SK-N-SH (cell line): ENCODE measurements at regions not wholly inside any gene's neighbourhood (a gene's known extent, or its start where the extent isn't known, plus 50 kb on each side); places are given as distances from the start of the nearest gene placed in this dataset.

Experiments
- CTCF ChIA-PET: fragments of 300-600, 350-600 bp; formaldehyde crosslinking; extraction: SDS; loops from one replicate; lab custom pipeline; 2021; lab: Yijun Ruan, JAX
- POLR2A ChIA-PET: fragments of 350-600 bp; sonication (Branson Sonifier 250); formaldehyde crosslinking; extraction: SDS; loops from one replicate; lab custom pipeline; 2020; ENCODE audit warnings: antibody characterized with exemption, inconsistent platforms; lab: Yijun Ruan, JAX
- DNase-seq: peaks from one replicate; pipeline ENCODE4 v3.0.0; 2012
- H2AFZ ChIP-seq: fragments of 200-600 bp; sonication (generic); 2 replicates; pipeline ENCODE4 v1.8.1; 2016; ENCODE audit warnings: antibody characterized with exemption, mild to moderate bottlenecking, low read depth
- H3F3A ChIP-seq: fragments of 200-600 bp; sonication (generic); replicated peaks from 2 replicates; pipeline ENCODE3; 2016; ENCODE audit warnings: antibody characterized with exemption, mild to moderate bottlenecking; ENCODE audit not compliant: insufficient read depth
- H3K27ac ChIP-seq, 2 experiments: fragments of 200-500 bp in 1 of 2; fragments of 200-600 bp in 1 of 2; sonication (Bioruptor generic) in 1 of 2; sonication (generic), shearing (Covaris generic) in 1 of 2; 2 replicates each; pipeline versions ENCODE4 v1.5.1 to v1.6.1; 2014 to 2016; ENCODE audit warnings: low read depth in 2 of 2, inconsistent platforms in 1 of 2, low read length in 1 of 2, mild to moderate bottlenecking in 1 of 2, mixed read lengths in 1 of 2
- H3K27me3 ChIP-seq: fragments of 200-600 bp; sonication (generic), shearing (Covaris generic); 2 replicates; pipeline ENCODE4 v1.6.1; 2016; ENCODE audit warnings: mixed run types; ENCODE audit not compliant: insufficient read depth
- H3K36me3 ChIP-seq, 2 experiments: fragments of 200-500 bp in 1 of 2; fragments of 200-600 bp in 1 of 2; sonication (Bioruptor generic) in 1 of 2; sonication (generic) in 1 of 2; replicated peaks in 1 of 2; 2 replicates each; pipeline versions ENCODE3 to v1.5.1; 2014 to 2016; ENCODE audit warnings: low read length in 1 of 2, mild to moderate bottlenecking in 1 of 2; ENCODE audit not compliant: insufficient read depth in 2 of 2, control insufficient read depth in 1 of 2
- H3K4me1 ChIP-seq, 2 experiments: fragments of 200-500 bp in 1 of 2; fragments of 200-600 bp in 1 of 2; sonication (Bioruptor generic) in 1 of 2; sonication (generic), shearing (Covaris generic) in 1 of 2; 2 replicates each; pipeline versions ENCODE4 v1.5.1 to v1.6.1; 2014 to 2016; ENCODE audit warnings: low read depth in 1 of 2, low read length in 1 of 2, mixed run types in 1 of 2; ENCODE audit not compliant: insufficient read depth in 2 of 2, control insufficient read depth in 1 of 2
- H3K4me2 ChIP-seq: fragments of 200-600 bp; sonication (generic), shearing (Covaris generic); 2 replicates; pipeline ENCODE4 v1.6.1; 2017; ENCODE audit warnings: mixed run types
- H3K4me3 ChIP-seq, 2 experiments: fragments of 200-500 bp in 1 of 2; fragments of 200-600 bp in 1 of 2; sonication (Bioruptor generic) in 1 of 2; sonication (generic), shearing (Covaris generic) in 1 of 2; 2 replicates each; pipeline versions ENCODE4 v1.5.1 to v1.8.1; 2014 to 2016; ENCODE audit warnings: low read depth in 2 of 2, inconsistent platforms in 1 of 2, low read length in 1 of 2, mild to moderate bottlenecking in 1 of 2, mixed read lengths in 1 of 2, moderate library complexity in 1 of 2
- H3K79me2 ChIP-seq: fragments of 200-600 bp; sonication (generic); 2 replicates; pipeline ENCODE4 v1.8.1; 2017; ENCODE audit warnings: mild to moderate bottlenecking; ENCODE audit not compliant: insufficient read depth
- H3K9ac ChIP-seq: fragments of 200-600 bp; sonication (generic); 2 replicates; pipeline ENCODE4 v1.6.1; 2017; ENCODE audit warnings: mixed run types
- H3K9me2 ChIP-seq: fragments of 200-600 bp; sonication (generic); 2 replicates; pipeline ENCODE4 v1.6.1; 2017; ENCODE audit warnings: mixed run types
- H3K9me3 ChIP-seq: fragments of 200-600 bp; sonication (generic); 2 replicates; pipeline ENCODE4 v1.6.1; 2017; ENCODE audit warnings: mixed run types, mild to moderate bottlenecking, moderate library complexity
- H4K20me1 ChIP-seq: fragments of 200-600 bp; sonication (generic); 2 replicates; pipeline ENCODE4 v1.6.1; 2017; ENCODE audit warnings: mild to moderate bottlenecking, mixed run types; ENCODE audit not compliant: insufficient read depth
- CHD2 ChIP-seq: fragments of 150-350 bp; IDR thresholded peaks from 2 replicates; pipeline ENCODE4 v1.6.1; 2018; ENCODE audit warnings: low read length; ENCODE audit not compliant: partially characterized antibody
- ELF1 ChIP-seq: IDR thresholded peaks from 2 replicates; pipeline ENCODE4 v1.4.0; 2012
- EP300 ChIP-seq, 2 experiments: IDR thresholded peaks; 2 replicates each; pipeline versions ENCODE4 v1.4.0 to v1.6.1; 2012; ENCODE audit warnings: borderline replicate concordance in 1 of 2, low read depth in 1 of 2, low read length in 1 of 2
- FOSL2 ChIP-seq: IDR thresholded peaks from 2 replicates; pipeline ENCODE4 v1.4.0; 2012; ENCODE audit warnings: low read depth, mild to moderate bottlenecking, moderate library complexity, borderline replicate concordance
- FOXM1 ChIP-seq: IDR thresholded peaks from 2 replicates; pipeline ENCODE4 v1.4.0; 2012; ENCODE audit warnings: low read depth, mild to moderate bottlenecking
- GATA2 ChIP-seq: sonication (generic); formaldehyde crosslinking; IDR thresholded peaks from 2 replicates; pipeline ENCODE4 v1.5.0; 2020; ENCODE audit warnings: mild to moderate bottlenecking, missing genetic modification reagents
- IRF3 ChIP-seq: fragments of 150-350 bp; IDR thresholded peaks from 2 replicates; pipeline ENCODE4 v1.6.1; 2016; ENCODE audit warnings: mild to moderate bottlenecking, low read depth, low read length
- MEF2A ChIP-seq: IDR thresholded peaks from 2 replicates; pipeline ENCODE4 v1.4.0; 2012; ENCODE audit warnings: low read depth, borderline replicate concordance
- MXI1 ChIP-seq: IDR thresholded peaks from 2 replicates; pipeline ENCODE4 v1.6.1; 2012; ENCODE audit warnings: mild to moderate bottlenecking, low read depth, low read length, improper control_type of control experiment
- NFIC ChIP-seq: IDR thresholded peaks from 2 replicates; pipeline ENCODE4 v1.4.0; 2012; ENCODE audit warnings: borderline replicate concordance
- PBX3 ChIP-seq: IDR thresholded peaks from 2 replicates; pipeline ENCODE4; 2012
- RCOR1 ChIP-seq: fragments of 150-350 bp; IDR thresholded peaks from 2 replicates; pipeline ENCODE4 v1.6.1; 2017; ENCODE audit warnings: antibody characterized with exemption, low read length
- RXRA ChIP-seq: IDR thresholded peaks from 2 replicates; pipeline ENCODE4 v1.4.0; 2012; ENCODE audit warnings: low read depth, mild to moderate bottlenecking, borderline replicate concordance
- SIN3A ChIP-seq: IDR thresholded peaks from 2 replicates; pipeline ENCODE4 v1.6.1; 2012; ENCODE audit warnings: low read depth, mild to moderate bottlenecking, low read length, moderate library complexity, borderline replicate concordance
- TAF1 ChIP-seq: IDR thresholded peaks from 2 replicates; pipeline ENCODE4 v1.6.1; 2012; ENCODE audit warnings: low read depth, mild to moderate bottlenecking, low read length, moderate library complexity, borderline replicate concordance
- TCF12 ChIP-seq: IDR thresholded peaks from 2 replicates; pipeline ENCODE4 v1.4.0; 2012
- USF1 ChIP-seq: IDR thresholded peaks from 2 replicates; pipeline ENCODE4 v1.4.0; 2012; ENCODE audit warnings: low read depth, borderline replicate concordance
- ZBTB33 ChIP-seq: IDR thresholded peaks from 2 replicates; pipeline ENCODE4 v1.4.0; 2012; ENCODE audit warnings: low read depth, borderline replicate concordance
- WGBS: methylation state at CpG from one replicate; pipeline ENCODE4 v1.1.6; 2017; ENCODE audit warnings: low lambda C conversion rate; 5-methylcytosine and 5-hydroxymethylcytosine counted together
- TF ChIP-seq, protein P1 (sequence below): IDR thresholded peaks from 2 replicates; pipeline ENCODE4 v1.6.1; 2012; ENCODE audit warnings: mild to moderate bottlenecking, low read depth, low read length, moderate library complexity

- ChIA-PET CTCF (no interaction called here), POLR2A (no interaction called here)
- DNase-seq, result no peak
- H3K9me3 ChIP-seq, result no peaks in the 10 kb centered on the region
- 58% methylated on average over 2 of the region's 2 CpGs for WGBS
- no peak overlapping the region for H3K4me3 ChIP-seq
- H3K27ac ChIP-seq, result no peak overlapping the region
- H3K4me1 ChIP-seq, result peaks cover 0 to 3% of the 10 kb centered on the region in 2 experiments; a peak in 1 of 4 replicates
- no peaks in the 10 kb centered on the region for H3K9me2 ChIP-seq
- no peak overlapping the region for H3K9ac ChIP-seq
- no peak overlapping the region for H2AFZ ChIP-seq
- no peak overlapping the region for H3K4me2 ChIP-seq
- H3K27me3 ChIP-seq, result no peaks in the 10 kb centered on the region
- no peaks in the 10 kb centered on the region for H3F3A ChIP-seq
- no peaks in the 10 kb centered on the region for H4K20me1 ChIP-seq
- H3K79me2 ChIP-seq, result no peaks in the 10 kb centered on the region
- H3K36me3 ChIP-seq, result no peaks in the 10 kb centered on the region
- TF ChIP-seq FOSL2, result no peak
- TF ChIP-seq IRF3, result no peak
- TF ChIP-seq PBX3, result no peak
- no peak for TF ChIP-seq USF1
- TF ChIP-seq, protein P1, sequence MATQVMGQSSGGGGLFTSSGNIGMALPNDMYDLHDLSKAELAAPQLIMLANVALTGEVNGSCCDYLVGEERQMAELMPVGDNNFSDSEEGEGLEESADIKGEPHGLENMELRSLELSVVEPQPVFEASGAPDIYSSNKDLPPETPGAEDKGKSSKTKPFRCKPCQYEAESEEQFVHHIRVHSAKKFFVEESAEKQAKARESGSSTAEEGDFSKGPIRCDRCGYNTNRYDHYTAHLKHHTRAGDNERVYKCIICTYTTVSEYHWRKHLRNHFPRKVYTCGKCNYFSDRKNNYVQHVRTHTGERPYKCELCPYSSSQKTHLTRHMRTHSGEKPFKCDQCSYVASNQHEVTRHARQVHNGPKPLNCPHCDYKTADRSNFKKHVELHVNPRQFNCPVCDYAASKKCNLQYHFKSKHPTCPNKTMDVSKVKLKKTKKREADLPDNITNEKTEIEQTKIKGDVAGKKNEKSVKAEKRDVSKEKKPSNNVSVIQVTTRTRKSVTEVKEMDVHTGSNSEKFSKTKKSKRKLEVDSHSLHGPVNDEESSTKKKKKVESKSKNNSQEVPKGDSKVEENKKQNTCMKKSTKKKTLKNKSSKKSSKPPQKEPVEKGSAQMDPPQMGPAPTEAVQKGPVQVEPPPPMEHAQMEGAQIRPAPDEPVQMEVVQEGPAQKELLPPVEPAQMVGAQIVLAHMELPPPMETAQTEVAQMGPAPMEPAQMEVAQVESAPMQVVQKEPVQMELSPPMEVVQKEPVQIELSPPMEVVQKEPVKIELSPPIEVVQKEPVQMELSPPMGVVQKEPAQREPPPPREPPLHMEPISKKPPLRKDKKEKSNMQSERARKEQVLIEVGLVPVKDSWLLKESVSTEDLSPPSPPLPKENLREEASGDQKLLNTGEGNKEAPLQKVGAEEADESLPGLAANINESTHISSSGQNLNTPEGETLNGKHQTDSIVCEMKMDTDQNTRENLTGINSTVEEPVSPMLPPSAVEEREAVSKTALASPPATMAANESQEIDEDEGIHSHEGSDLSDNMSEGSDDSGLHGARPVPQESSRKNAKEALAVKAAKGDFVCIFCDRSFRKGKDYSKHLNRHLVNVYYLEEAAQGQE, result no peak
- TF ChIP-seq EP300 (IDR thresholded peaks at IDR 0.05; ENCODE audit: borderline replicate concordance in 1 of 2, low read depth in 1 of 2, low read length in 1 of 2), result no peak
- no peak for TF ChIP-seq ZBTB33
- TF ChIP-seq ELF1, result no peak
- TF ChIP-seq MEF2A, result no peak
- TF ChIP-seq MXI1, result no peak
- no peak for TF ChIP-seq RXRA
- TF ChIP-seq NFIC, result no peak
- TF ChIP-seq GATA2 (CRISPR knock-in tag), result no peak
- TF ChIP-seq CHD2, result no peak
- TF ChIP-seq TAF1, result no peak
- TF ChIP-seq FOXM1, result no peak
- no peak for TF ChIP-seq TCF12
- no peak for TF ChIP-seq RCOR1
- no peak for TF ChIP-seq SIN3A
Observed at GRCh38 chr11:27963370-27963769, 144.6 kb downstream of the KIF18A start.
